Liver (tissue), 8 donors: ENCODE measurements at regions not wholly inside any gene's neighbourhood (a gene's known extent, or its start where the extent isn't known, plus 50 kb on each side); places are given as distances from the start of the nearest gene placed in this dataset.

Experiments used
- DNase-seq: peaks from one replicate; pipeline ENCODE4 v3.0.0-alpha.2; 2017; ENCODE audit warnings: low spot score
- H3K27ac ChIP-seq, 2 donors: one replicate each; pipeline ENCODE4 v1.7.0; 2013; ENCODE audit warnings: inconsistent platforms in 2 of 2, low read length in 2 of 2, control low read depth in 1 of 2, low read depth in 1 of 2, mild to moderate bottlenecking in 1 of 2
- H3K27me3 ChIP-seq, 4 donors: one replicate each; pipeline versions ENCODE4 v1.6.1 to v1.7.0; 2013; ENCODE audit warnings: low read length in 3 of 4, inconsistent platforms in 1 of 4, mild to moderate bottlenecking in 1 of 4, moderate library complexity in 1 of 4; ENCODE audit not compliant: control insufficient read depth in 4 of 4, insufficient read depth in 4 of 4
- H3K36me3 ChIP-seq, 4 donors: one replicate each; pipeline versions ENCODE4 v1.6.1 to v1.7.0; 2013; ENCODE audit warnings: low read length in 3 of 4, mild to moderate bottlenecking in 3 of 4, low read depth in 1 of 4, moderate library complexity in 1 of 4; ENCODE audit not compliant: control insufficient read depth in 4 of 4, insufficient read depth in 3 of 4
- H3K4me1 ChIP-seq, 4 donors: one replicate each; pipeline versions ENCODE4 v1.6.1 to v1.7.0; 2013; ENCODE audit warnings: low read length in 3 of 4, mild to moderate bottlenecking in 3 of 4, moderate library complexity in 1 of 4; ENCODE audit not compliant: control insufficient read depth in 4 of 4, insufficient read depth in 4 of 4
- H3K4me3 ChIP-seq, 3 donors: one replicate each; pipeline versions ENCODE4 v1.6.1 to v1.7.0; 2013; ENCODE audit warnings: low read length in 3 of 3, control low read depth in 1 of 3, low read depth in 1 of 3, mild to moderate bottlenecking in 1 of 3
- H3K9ac ChIP-seq, 2 donors: one replicate each; pipeline ENCODE4 v1.7.0; 2013; ENCODE audit warnings: low read length in 2 of 2, mild to moderate bottlenecking in 2 of 2, moderate library complexity in 2 of 2, control low read depth in 1 of 2, low read depth in 1 of 2
- H3K9me3 ChIP-seq, 4 donors: one replicate each; pipeline versions ENCODE4 v1.6.1 to v1.7.0; 2013; ENCODE audit warnings: low read length in 3 of 4; ENCODE audit not compliant: control insufficient read depth in 4 of 4
- ATF3 ChIP-seq: IDR thresholded peaks from 2 replicates; pipeline ENCODE4 v1.6.1; 2016; ENCODE audit warnings: antibody characterized with exemption
- CTCF ChIP-seq: fragments of 150-350 bp; IDR thresholded peaks from 2 replicates; pipeline ENCODE4 v1.5.1; 2017; ENCODE audit warnings: improper control_type of control experiment, low read depth, low read length; ENCODE audit not compliant: missing input control
- EGR1 ChIP-seq, 2 donors: IDR thresholded peaks; 2 replicates each; pipeline ENCODE4 v1.6.1; 2016 to 2018; ENCODE audit warnings: antibody characterized with exemption in 2 of 2, low read depth in 2 of 2
- FOXA1 ChIP-seq: IDR thresholded peaks from 2 replicates; pipeline ENCODE4 v1.6.1; 2016; ENCODE audit warnings: antibody characterized with exemption
- FOXA2 ChIP-seq: IDR thresholded peaks from 2 replicates; pipeline ENCODE4 v1.6.1; 2016; ENCODE audit warnings: antibody characterized with exemption
- GABPA ChIP-seq, 2 donors: IDR thresholded peaks in 1 of 2; conservative IDR thresholded peaks in 1 of 2; 2 replicates each; pipeline ENCODE4 v1.6.1; 2016; ENCODE audit warnings: antibody characterized with exemption in 2 of 2, mild to moderate bottlenecking in 1 of 2, moderate library complexity in 1 of 2
- HNF4A ChIP-seq, 2 donors: conservative IDR thresholded peaks; 2 replicates each; pipeline ENCODE4 v1.6.1; 2016; ENCODE audit warnings: antibody characterized with exemption in 2 of 2, mild to moderate bottlenecking in 2 of 2
- HNF4G ChIP-seq: IDR thresholded peaks from 2 replicates; pipeline ENCODE4 v1.6.1; 2016; ENCODE audit warnings: antibody characterized with exemption
- JUND ChIP-seq, 2 donors: IDR thresholded peaks; 2 replicates each; pipeline ENCODE4 v1.6.1; 2016; ENCODE audit warnings: antibody characterized with exemption in 2 of 2
- MAX ChIP-seq: IDR thresholded peaks from 2 replicates; pipeline ENCODE4 v1.6.1; 2016; ENCODE audit warnings: antibody characterized with exemption
- NR2F2 ChIP-seq: IDR thresholded peaks from 2 replicates; pipeline ENCODE4 v1.6.1; 2016; ENCODE audit warnings: antibody characterized with exemption
- RAD21 ChIP-seq, 2 donors: IDR thresholded peaks; 2 replicates each; pipeline ENCODE4 v1.6.1; 2016; ENCODE audit warnings: antibody characterized with exemption in 2 of 2, mild to moderate bottlenecking in 2 of 2
- REST ChIP-seq: IDR thresholded peaks from 2 replicates; pipeline ENCODE4 v1.6.1; 2016; ENCODE audit warnings: antibody characterized with exemption, mild to moderate bottlenecking
- SP1 ChIP-seq: IDR thresholded peaks from 2 replicates; pipeline ENCODE4 v1.6.1; 2018; ENCODE audit warnings: antibody characterized with exemption, mild to moderate bottlenecking
- TAF1 ChIP-seq: conservative IDR thresholded peaks from 2 replicates; pipeline ENCODE4 v1.6.1; 2016; ENCODE audit warnings: antibody characterized with exemption, mild to moderate bottlenecking
- YY1 ChIP-seq: IDR thresholded peaks from 2 replicates; pipeline ENCODE4 v1.6.1; 2016; ENCODE audit warnings: antibody characterized with exemption, mild to moderate bottlenecking
- ZBTB33 ChIP-seq: IDR thresholded peaks from 2 replicates; pipeline ENCODE4 v1.6.1; 2016; ENCODE audit warnings: antibody characterized with exemption
- WGBS: extraction: QIAGEN DNeasy Blood & Tissue Kit; methylation state at CpG from one replicate; pipeline ENCODE4 v1.1.7; 2013; 5-methylcytosine and 5-hydroxymethylcytosine counted together
- donor health status: healthy.
- donor health status: healthy.
- donor health status: healthy.
- donor health status: healthy.
- donor health status: healthy.

GRCh38 chr19:31064491-31064890, 284.7 kb downstream of the TSHZ3 start:
- Histone ChIP-seq H3K4me1 (no peaks in the 10 kb centered on the region), H3K27me3 (no peaks in the 10 kb centered on the region), H3K36me3 (no peaks in the 10 kb centered on the region), H3K27ac (no peak overlapping the region), H3K9ac (no peak overlapping the region), H3K4me3 (no peak overlapping the region), H3K9me3 (peaks cover 0 to under 1% (median 0%) of the 10 kb centered on the region in 4 donors)
- DNase-seq, result no peak
- no peak for TF ChIP-seq REST
- TF ChIP-seq TAF1, result no peak
- no peak for TF ChIP-seq SP1
- no peak for TF ChIP-seq FOXA1
- no peak for TF ChIP-seq ATF3
- TF ChIP-seq HNF4G, result no peak
- TF ChIP-seq GABPA (IDR thresholded peaks at IDR 0.05 in 1 of 2, conservative IDR thresholded peaks at IDR 0.05 in 1 of 2), result no peak
- no peak for TF ChIP-seq MAX
- no peak for TF ChIP-seq FOXA2
- no peak for TF ChIP-seq NR2F2
- 59% methylated on average over 9 of the region's 9 CpGs for WGBS

- no peak overlapping the region for H3K4me3 ChIP-seq
- no peaks in the 10 kb centered on the region for H3K36me3 ChIP-seq
- H3K27me3 ChIP-seq, result peaks cover 0 to 6% (median 0%) of the 10 kb centered on the region in 4 donors
- no peaks in the 10 kb centered on the region for H3K9me3 ChIP-seq
- TF ChIP-seq SP1 (no peak), EGR1 (IDR thresholded peaks at IDR 0.05; ENCODE audit: low read depth in 2 of 2) (no peak), RAD21 (IDR thresholded peaks at IDR 0.05) (no peak), REST (no peak), ZBTB33 (no peak), MAX (no peak), TAF1 (no peak), FOXA1 (no peak), YY1 (no peak), CTCF (no peak), HNF4A (conservative IDR thresholded peaks at IDR 0.05) (no peak), JUND (IDR thresholded peaks at IDR 0.05) (no peak), ATF3 (no peak), HNF4G (no peak), GABPA (IDR thresholded peaks at IDR 0.05 in 1 of 2, conservative IDR thresholded peaks at IDR 0.05 in 1 of 2) (no peak), FOXA2 (no peak), NR2F2 (no peak)
- no peak for DNase-seq
- WGBS, result 73% methylated on average over 3 of the region's 3 CpGs
- no peak overlapping the region for H3K27ac ChIP-seq
- H3K9ac ChIP-seq, result no peak overlapping the region
- H3K4me1 ChIP-seq, result no peaks in the 10 kb centered on the region
Observed at GRCh38 chr19:31058676-31059340, 290.4 kb downstream of the TSHZ3 start.
